ENCODE measurements at regions not wholly inside any gene's neighbourhood (a gene's known extent, or its start where the extent isn't known, plus 50 kb on each side); places are given as distances from the start of the nearest gene placed in this dataset.
"Not testable (repeated sequence)": the region's sequence is repeated elsewhere in the genome, so short reads cannot be mapped to it uniquely, and the experiment has no call there.

DNA sequence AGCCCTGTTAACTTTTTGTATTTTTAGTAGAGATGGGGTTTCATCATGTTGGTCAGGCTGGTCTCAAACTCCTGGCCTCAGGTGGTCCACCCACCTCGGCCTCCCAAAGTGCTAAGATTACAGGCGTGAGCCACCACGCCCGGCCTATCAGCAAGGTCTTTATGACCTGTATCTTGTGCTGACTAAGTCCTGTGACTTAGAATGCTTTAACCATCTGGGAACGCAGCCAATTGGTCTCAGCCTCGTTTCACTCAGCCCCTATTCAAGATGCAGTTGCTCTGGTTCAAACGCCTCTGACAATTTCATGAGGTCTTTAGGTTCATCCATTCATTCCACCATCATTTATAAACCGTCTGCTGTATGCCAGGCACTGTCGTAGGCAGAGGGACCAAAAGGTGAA, 62.2 kb upstream of the PPM1B start:
- not testable (repeated sequence) for TF ChIP-seq EZH2 (IDR thresholded peaks at IDR 0.05); POLR2AphosphoS5 (IDR thresholded peaks at IDR 0.05; ENCODE audit: borderline replicate concordance, low read depth, low read length); FOXP2 (optimal IDR thresholded peaks at IDR 0.05; ENCODE audit: control extremely low read depth, extremely low read length, insufficient read depth)
